LNCAP (cell line): ENCODE measurements at regions not wholly inside any gene's neighbourhood (a gene's known extent, or its start where the extent isn't known, plus 50 kb on each side); places are given as distances from the start of the nearest gene placed in this dataset.

Experiments
- CTCF ChIP-seq: fragments of 450-650 bp; IDR thresholded peaks from 2 replicates; pipeline ENCODE4 v1.5.1; 2017; ENCODE audit warnings: mild to moderate bottlenecking

- TF ChIP-seq CTCF, result no peak
Measured at GRCh38 chr1:233435622-233436021, 108.1 kb downstream of the MAP3K21 start.

DNA sequence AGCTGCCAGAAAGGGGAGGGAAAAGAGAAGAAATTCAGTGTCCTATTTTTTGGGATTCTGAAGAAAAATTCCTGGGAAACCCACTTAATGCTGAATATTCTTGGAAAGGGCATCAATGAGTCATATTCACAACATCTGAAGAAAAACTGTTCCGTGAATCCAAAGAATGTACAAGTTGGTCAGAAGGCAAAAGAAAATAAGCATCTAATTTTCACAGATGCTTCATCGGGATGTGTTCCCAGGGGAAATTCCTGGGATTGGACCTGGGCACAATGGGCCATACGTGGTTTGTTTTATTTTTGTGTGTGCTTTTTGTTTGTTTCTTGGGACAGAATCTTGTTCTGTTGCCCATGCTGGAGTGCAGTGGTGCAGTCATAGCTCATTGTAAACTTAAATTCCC lies 112.2 kb downstream of the MAP3K21 start:
- no peak for TF ChIP-seq CTCF

DNA sequence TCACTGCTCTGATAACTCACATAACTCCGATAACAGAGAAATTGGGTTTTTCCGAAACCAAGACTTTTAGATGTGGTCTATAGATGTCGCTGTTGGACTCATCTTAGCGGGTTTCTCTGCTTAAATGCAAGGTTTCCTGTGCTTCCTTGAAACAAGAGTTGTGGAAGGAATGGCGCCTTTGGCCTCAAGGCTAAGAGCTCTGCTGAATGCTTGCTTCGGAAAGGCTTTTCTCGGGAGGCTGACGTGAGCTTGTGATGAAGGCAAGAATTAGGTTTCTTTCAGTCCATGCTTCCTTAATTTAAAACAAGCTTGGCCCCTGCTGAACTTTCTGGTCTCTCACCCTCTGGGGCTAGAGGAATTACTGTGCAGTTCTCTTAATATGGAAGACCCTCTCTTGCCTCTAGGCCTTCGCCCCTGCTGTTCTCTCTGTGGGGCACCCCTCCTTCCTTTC lies 113.5 kb downstream of the MAP3K21 start:
- peak; percentile 70 for TF ChIP-seq CTCF

DNA sequence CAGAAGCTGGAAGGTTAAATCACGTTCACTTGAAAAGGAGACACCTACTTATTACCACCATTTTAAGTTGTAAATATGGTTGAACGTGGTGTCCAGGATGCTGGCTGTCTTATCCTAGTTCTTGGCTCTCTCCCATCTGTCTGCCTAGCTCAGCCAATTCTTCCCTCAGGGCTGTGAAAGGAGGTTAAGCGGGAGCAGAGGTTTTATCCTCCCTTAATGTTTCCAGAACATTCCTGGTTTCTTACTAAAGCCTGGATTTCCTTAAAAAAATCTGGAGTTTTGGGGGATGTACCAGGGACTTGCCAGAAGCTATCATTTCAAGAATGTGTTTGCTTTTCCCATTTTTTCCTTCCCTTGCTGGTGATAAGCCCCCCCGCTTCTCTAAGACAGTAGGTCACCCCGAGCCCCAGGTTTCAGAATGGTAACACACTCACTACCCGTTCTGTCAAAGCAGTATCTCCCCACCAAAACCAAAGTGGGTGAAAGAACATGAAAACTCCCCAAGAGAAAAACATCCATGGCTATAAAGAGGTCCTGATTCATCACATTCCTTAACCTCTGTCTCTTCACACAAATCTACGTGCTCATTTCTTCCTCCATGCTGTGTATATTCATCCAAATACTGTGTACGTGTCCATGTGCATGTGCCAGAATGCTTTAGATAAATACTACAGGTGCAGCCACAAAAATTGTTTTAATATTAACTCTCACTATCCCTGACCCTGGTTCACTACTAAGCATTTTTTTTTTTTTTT lies 114.7 kb downstream of the MAP3K21 start:
- TF ChIP-seq CTCF, result no peak

DNA sequence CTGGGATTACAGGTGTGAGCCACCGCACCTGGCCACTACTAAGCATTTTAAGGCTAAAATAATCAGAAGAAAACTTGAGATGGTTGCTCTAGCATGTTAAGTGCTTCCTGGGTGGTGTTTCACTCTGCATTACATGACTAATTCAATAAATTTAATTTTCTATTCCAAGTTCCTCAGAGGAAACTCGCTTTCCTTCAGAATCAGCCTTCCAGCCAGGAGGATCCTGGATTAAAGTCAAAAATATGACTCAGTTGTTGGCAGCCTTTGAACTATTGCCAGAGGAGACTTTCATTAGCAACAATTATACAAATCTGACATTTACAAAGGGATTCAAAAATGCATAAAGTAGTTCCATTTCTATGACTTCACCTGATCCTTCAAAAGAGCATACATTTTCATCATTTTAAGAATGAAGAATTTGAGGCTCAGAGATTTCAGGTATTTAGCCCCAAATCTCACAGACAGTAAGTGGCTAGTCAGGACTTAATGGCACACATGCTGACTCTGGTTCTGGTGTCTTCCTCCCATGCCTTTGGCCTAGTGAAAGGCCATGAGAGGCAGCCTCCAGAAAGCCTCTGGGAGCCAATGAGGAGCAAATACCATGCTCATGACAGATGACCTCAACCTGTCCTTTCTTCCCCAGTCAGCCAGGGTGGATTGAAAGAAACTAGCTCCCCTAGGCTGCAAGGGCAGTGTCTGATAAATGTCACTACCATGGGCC lies 115.7 kb downstream of the MAP3K21 start:
- no peak for TF ChIP-seq CTCF

DNA sequence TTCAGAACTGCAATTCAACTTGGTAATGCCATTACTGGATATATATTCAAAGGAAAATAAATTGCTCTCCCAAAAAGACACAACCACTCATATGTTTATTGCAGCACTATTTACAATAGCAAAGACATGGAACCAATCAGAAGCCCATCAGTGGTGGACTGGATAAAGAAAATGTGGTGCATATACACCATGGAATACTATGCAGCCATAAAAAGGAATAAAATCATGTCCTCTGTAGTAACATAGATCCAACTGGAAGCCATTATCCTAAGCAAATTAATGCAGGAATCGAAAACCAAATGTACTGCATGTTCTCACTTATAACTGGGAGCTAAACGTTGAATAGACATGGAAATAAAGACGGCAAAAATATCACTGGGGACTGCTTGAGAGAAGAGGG lies 117.0 kb downstream of the MAP3K21 start:
- TF ChIP-seq CTCF, result no peak

DNA sequence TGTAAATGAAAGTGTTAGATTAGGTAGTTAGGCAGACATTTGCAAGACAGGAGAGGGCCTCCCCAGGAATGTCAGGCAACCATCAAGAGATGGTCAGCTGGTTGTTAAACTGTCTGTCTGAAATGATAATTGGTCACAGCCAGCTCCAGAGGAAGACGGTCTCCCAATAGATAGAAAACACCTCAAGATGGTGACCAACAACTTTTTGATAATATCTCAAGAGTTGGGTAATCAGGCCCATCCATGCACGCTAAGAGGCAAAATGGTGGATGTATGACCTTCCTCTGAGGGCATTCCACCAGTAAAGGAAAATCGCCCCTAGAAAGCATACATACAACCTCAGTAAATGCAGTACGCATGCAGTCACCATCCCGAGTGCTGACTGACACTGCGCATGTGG lies 118.2 kb downstream of the MAP3K21 start:
- no peak for TF ChIP-seq CTCF
